Activated naive CD4-positive, alpha-beta T cell treated with anti-CD3 and anti-CD28 coated beads, Interleukin-2, amount 10 ng/mL, durations not matched to agents 7 days and 5 days (primary cell): ENCODE measurements at regions not wholly inside any gene's neighbourhood (a gene's known extent, or its start where the extent isn't known, plus 50 kb on each side); places are given as distances from the start of the nearest gene placed in this dataset.
A peak's percentile ranks its signal among the peaks of the same experiment; 100 is the strongest.
"Not testable (repeated sequence)": the region's sequence is repeated elsewhere in the genome, so short reads cannot be mapped to it uniquely, and the experiment has no call there.

Experiments
- CTCF ChIA-PET: fragments of 350-600 bp; sonication (Branson Sonifier 250); formaldehyde crosslinking; loops from one replicate; lab custom pipeline; 2021; ENCODE audit warnings: antibody characterized with exemption; lab: Charles Lee
- DNase-seq: peaks from one replicate; pipeline ENCODE4 v3.0.0-alpha.2; 2020
- H3K27ac Mint-ChIP-seq: one replicate; pipeline ENCODE4 v1.8.0; 2021; ENCODE audit warnings: mild to moderate bottlenecking, moderate library complexity, mixed read lengths
- H3K27me3 Mint-ChIP-seq: one replicate; pipeline ENCODE4 v1.8.0; 2021; ENCODE audit warnings: mild to moderate bottlenecking, mixed read lengths
- H3K36me3 Mint-ChIP-seq: one replicate; pipeline ENCODE4 v1.8.0; 2021; ENCODE audit warnings: mixed read lengths
- H3K4me1 Mint-ChIP-seq: one replicate; pipeline ENCODE4 v1.8.0; 2021; ENCODE audit warnings: mixed read lengths
- H3K4me3 Mint-ChIP-seq: one replicate; pipeline ENCODE4 v1.8.0; 2021; ENCODE audit warnings: mild to moderate bottlenecking, moderate library complexity, mixed read lengths
- H3K9me3 Mint-ChIP-seq: one replicate; pipeline ENCODE4 v1.8.0; 2021; ENCODE audit warnings: mixed read lengths

DNA sequence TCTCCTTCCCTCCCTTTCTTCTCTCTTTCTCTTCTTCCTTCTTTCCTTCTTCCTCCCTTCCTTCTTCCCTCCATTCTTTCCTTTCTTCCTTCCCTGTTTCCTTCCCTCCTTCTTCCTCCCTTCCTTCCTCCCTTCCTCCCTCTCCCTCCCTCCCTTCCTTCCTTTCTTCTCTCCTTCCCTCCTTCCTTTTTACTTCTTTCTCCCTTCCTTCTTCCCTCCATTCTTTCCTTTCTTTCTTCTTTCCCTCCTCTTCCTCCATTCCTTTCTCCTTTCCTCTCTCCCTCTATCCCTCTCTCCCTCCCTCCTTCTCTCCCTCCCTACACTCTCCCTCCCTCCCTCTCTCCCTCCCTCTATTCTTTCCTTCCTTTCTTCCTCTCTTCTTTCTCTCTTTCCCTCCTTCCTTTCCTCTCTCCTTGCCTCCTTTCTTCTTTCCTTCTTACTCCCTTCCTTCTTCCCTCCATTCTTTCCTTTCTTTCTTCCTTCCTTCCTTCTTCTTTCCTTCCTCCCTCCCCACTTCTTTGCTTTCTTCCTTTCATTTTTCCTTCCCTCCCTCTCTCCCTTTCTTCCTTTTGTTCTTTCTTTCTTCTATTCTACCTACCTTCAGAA lies 200.4 kb upstream of the SSTR4 start:
- H3K27ac Mint-ChIP-seq, result no peak overlapping the region

GRCh38 chr20:22836211-22836610 lies 198.9 kb upstream of the SSTR4 start:
- H3K4me1 Mint-ChIP-seq, result no peaks in the 10 kb centered on the region
- no peak for DNase-seq
- H3K36me3 Mint-ChIP-seq, result no peaks in the 10 kb centered on the region
- CTCF ChIA-PET, result no interaction called here
- H3K4me3 Mint-ChIP-seq, result no peak overlapping the region
- H3K27me3 Mint-ChIP-seq, result no peaks in the 10 kb centered on the region
- H3K27ac Mint-ChIP-seq, result no peak overlapping the region
- H3K9me3 Mint-ChIP-seq, result no peaks in the 10 kb centered on the region

More for the DNA sequence above, 200.4 kb upstream of the SSTR4 start:
- DNase-seq, result no peak
- H3K27me3 Mint-ChIP-seq, result no peaks in the 10 kb centered on the region
- CTCF ChIA-PET, result no interaction called here
- H3K36me3 Mint-ChIP-seq, result no peaks in the 10 kb centered on the region
- no peaks in the 10 kb centered on the region for H3K9me3 Mint-ChIP-seq
- no peak overlapping the region for H3K4me3 Mint-ChIP-seq
- H3K4me1 Mint-ChIP-seq, result no peaks in the 10 kb centered on the region

GRCh38 chr20:22836877-22837276 lies 198.2 kb upstream of the SSTR4 start:
- DNase-seq, result no peak
- Mint-ChIP-seq H3K36me3 (no peaks in the 10 kb centered on the region), H3K4me1 (no peaks in the 10 kb centered on the region)

GRCh38 chr20:22838001-22838400 lies 197.1 kb upstream of the SSTR4 start:
- no peak for DNase-seq
- H3K4me1 Mint-ChIP-seq, result no peaks in the 10 kb centered on the region
- H3K4me3 Mint-ChIP-seq, result no peak overlapping the region
- no peaks in the 10 kb centered on the region for H3K9me3 Mint-ChIP-seq
- H3K36me3 Mint-ChIP-seq, result no peaks in the 10 kb centered on the region
- no peak overlapping the region for H3K27ac Mint-ChIP-seq
- no peaks in the 10 kb centered on the region for H3K27me3 Mint-ChIP-seq
- CTCF ChIA-PET, result no interaction called here

More at GRCh38 chr20:22836877-22837276, 198.2 kb upstream of the SSTR4 start:
- no peak overlapping the region for H3K4me3 Mint-ChIP-seq
- H3K27ac Mint-ChIP-seq, result no peak overlapping the region
- no peaks in the 10 kb centered on the region for H3K9me3 Mint-ChIP-seq
- CTCF ChIA-PET, result no interaction called here
- no peaks in the 10 kb centered on the region for H3K27me3 Mint-ChIP-seq

DNA sequence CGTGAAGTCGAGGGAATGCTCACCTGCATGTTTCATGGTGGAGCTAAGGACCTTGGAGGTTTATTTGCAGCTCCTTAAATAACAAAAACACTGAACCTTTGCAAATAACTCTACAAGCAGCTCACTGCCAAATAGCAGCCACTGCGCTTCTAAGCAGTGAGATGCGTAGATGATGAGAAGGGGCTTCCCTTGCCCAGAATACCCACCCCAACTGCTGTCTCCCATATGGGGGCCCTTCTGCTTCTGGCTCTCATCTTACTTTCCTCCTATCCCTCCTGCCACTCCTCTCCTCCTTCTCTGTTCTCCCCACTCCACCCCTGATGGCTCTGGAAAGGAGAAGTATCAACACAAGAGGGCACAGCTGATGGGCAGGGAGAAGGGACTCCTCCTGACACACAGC lies 193.3 kb upstream of the SSTR4 start:
- Mint-ChIP-seq H3K27me3 (no peaks in the 10 kb centered on the region), H3K4me1 (no peaks in the 10 kb centered on the region), H3K36me3 (no peaks in the 10 kb centered on the region), H3K9me3 (no peaks in the 10 kb centered on the region), H3K4me3 (no peak overlapping the region), H3K27ac (no peak overlapping the region)
- CTCF ChIA-PET, result no interaction called here
- no peak for DNase-seq

DNA sequence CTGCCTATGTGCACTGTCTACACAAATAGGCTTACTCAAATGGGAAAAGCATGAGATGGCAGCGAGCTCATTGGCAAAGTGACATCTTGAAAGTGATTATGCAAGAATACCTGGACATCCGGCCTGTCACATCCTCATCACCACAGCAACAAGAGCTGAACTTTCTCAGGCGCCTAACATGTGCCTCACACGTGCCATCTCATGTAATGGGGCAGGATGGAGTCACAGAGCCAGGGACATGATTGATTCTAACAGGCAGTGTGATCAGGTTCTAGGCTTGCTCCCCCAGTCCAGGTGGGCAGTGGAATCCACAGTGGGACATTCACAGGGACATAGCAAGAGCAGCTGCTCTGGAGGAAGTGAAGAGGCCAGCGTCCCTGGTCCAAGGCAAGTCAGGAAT lies 192.3 kb upstream of the SSTR4 start:
- Mint-ChIP-seq H3K27me3 (no peaks in the 10 kb centered on the region), H3K27ac (no peak overlapping the region), H3K4me3 (no peak overlapping the region), H3K9me3 (no peaks in the 10 kb centered on the region), H3K4me1 (no peaks in the 10 kb centered on the region), H3K36me3 (no peaks in the 10 kb centered on the region)
- CTCF ChIA-PET, result no interaction called here
- no peak for DNase-seq

DNA sequence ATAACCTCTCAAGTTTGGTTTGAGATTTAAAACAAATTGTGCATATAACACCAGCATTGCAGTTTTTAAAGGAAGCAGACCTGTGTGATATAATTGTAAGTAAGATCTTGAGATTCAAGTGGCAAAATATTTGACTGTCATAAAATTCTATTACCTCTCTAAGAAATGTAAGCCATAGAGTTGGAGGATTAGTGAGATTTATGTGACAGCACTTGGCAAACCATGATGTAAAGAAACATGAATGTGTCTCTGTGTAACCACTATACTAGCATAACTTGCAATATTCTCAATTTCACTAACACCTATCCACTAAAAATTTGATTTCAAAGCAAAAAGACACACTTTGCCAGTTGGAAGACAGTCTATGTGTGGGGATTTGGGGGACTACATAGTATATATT lies 190.2 kb upstream of the SSTR4 start:
- no peak overlapping the region for H3K27ac Mint-ChIP-seq
- no peaks in the 10 kb centered on the region for H3K36me3 Mint-ChIP-seq
- no peaks in the 10 kb centered on the region for H3K4me1 Mint-ChIP-seq
- H3K27me3 Mint-ChIP-seq, result no peaks in the 10 kb centered on the region
- no peak for DNase-seq
- CTCF ChIA-PET, result no interaction called here
- H3K4me3 Mint-ChIP-seq, result no peak overlapping the region
- H3K9me3 Mint-ChIP-seq, result no peaks in the 10 kb centered on the region

DNA sequence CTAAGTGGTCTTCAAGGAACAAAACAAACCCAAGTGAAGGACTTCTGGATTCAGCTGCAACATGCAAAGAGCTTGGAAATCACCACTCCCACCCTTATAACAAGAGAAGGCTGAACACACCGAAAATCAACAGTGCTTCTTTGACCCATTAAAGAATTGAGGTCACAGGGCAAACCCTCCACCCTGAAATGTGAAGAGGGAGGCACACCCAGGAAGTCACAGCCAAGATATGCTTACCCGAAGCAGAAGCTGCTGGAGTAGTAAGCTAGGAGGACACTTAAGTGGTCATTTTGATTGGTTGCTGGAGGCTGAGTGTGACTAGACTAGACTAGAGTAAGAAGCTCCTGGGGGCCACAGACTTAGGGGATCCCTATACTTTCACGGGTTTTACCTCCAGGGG lies 188.2 kb upstream of the SSTR4 start:
- H3K27me3 Mint-ChIP-seq, result no peaks in the 10 kb centered on the region
- H3K4me3 Mint-ChIP-seq, result no peak overlapping the region

GRCh38 chr20:22848364-22848763 lies 186.7 kb upstream of the SSTR4 start:
- H3K4me3 Mint-ChIP-seq, result no peak overlapping the region
- no peaks in the 10 kb centered on the region for H3K36me3 Mint-ChIP-seq
- DNase-seq, result no peak
- no peaks in the 10 kb centered on the region for H3K4me1 Mint-ChIP-seq
- no peaks in the 10 kb centered on the region for H3K9me3 Mint-ChIP-seq
- H3K27me3 Mint-ChIP-seq, result no peaks in the 10 kb centered on the region
- CTCF ChIA-PET, result no interaction called here
- H3K27ac Mint-ChIP-seq, result no peak overlapping the region

More for the DNA sequence above, 188.2 kb upstream of the SSTR4 start:
- CTCF ChIA-PET, result no interaction called here
- no peaks in the 10 kb centered on the region for H3K36me3 Mint-ChIP-seq
- DNase-seq, result no peak
- H3K4me1 Mint-ChIP-seq, result no peaks in the 10 kb centered on the region
- H3K27ac Mint-ChIP-seq, result no peak overlapping the region
- H3K9me3 Mint-ChIP-seq, result no peaks in the 10 kb centered on the region

DNA sequence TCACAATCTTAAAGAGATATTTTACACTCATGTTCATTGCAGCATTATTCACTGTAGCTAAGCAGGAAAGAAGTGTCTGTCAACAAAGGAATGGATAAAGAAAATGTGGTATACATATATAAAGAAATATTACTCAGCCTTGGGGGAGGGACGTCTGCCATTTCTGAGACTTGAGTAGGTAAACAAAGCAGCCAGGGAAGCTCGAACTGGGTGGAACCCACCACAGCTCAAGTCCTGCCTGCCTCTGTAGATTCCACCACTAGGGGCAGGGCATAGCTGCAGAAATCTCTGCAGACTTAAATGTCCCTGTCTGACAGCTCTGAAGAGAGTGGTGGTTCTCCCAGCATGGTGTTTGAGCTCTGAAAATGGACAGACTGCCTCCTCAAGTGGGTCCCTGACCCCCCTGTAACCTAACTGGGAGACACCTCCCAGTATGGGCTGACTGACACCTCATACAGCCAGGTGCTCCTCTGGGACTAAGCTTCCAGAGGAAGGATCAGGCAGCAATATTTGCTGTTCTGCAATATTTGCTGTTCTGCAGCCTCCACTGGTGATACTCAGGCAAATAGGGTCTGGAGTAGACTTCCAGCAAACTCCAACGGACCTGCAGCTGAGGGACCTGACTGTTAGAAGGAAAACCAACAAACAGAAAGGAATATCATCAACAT lies 183.3 kb upstream of the SSTR4 start:
- peak; percentile 21 for DNase-seq
- H3K27me3 Mint-ChIP-seq, H3K27ac Mint-ChIP-seq, H3K36me3 Mint-ChIP-seq, H3K4me3 Mint-ChIP-seq, CTCF ChIA-PET, H3K9me3 Mint-ChIP-seq, H3K4me1 Mint-ChIP-seq: not testable (repeated sequence)

DNA sequence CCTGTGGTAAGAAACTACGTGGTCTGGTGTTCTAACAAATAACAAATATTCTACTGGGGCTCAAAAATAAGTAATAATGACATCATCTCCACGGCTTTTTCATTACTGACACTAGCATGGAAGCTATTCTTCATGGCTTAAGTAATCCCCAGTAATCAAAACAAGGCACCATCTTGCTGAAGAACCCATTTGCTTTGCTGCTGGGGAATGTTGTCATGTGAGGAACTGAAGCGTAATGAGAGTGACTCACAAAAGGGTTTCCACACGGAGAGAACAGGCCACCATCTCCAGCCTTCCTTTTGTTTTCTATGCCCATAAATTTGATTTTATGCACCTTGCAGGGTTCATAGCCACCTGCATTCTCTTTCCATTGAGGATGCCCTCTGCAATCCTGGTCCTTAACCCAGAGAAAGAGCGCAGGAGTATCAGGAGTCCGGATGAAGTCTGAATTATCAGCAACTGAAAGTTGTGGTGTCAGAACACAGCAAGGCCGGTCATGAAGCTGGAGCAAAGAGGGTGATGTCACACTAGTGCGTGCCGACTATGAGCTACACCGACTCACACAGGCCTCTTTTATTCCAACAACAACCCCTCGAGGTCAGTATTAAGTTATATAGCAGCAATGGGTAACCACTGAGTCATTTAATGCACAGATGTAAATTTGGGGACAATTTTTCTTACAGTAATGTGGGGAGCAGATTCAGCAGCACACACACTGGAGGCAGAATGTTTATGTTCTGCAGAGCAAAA lies 173.7 kb upstream of the SSTR4 start:
- CTCF ChIA-PET, result no interaction called here
- Mint-ChIP-seq H3K4me1 (no peaks in the 10 kb centered on the region), H3K27ac (no peak overlapping the region), H3K27me3 (no peaks in the 10 kb centered on the region), H3K4me3 (no peak overlapping the region), H3K9me3 (no peaks in the 10 kb centered on the region), H3K36me3 (no peaks in the 10 kb centered on the region)
- DNase-seq, result no peak

GRCh38 chr20:22861990-22862389 lies 173.1 kb upstream of the SSTR4 start:
- no peak for DNase-seq
- Mint-ChIP-seq H3K4me1 (no peaks in the 10 kb centered on the region), H3K4me3 (no peak overlapping the region), H3K27me3 (no peaks in the 10 kb centered on the region), H3K36me3 (no peaks in the 10 kb centered on the region), H3K27ac (no peak overlapping the region), H3K9me3 (no peaks in the 10 kb centered on the region)
- CTCF ChIA-PET, result no interaction called here

DNA sequence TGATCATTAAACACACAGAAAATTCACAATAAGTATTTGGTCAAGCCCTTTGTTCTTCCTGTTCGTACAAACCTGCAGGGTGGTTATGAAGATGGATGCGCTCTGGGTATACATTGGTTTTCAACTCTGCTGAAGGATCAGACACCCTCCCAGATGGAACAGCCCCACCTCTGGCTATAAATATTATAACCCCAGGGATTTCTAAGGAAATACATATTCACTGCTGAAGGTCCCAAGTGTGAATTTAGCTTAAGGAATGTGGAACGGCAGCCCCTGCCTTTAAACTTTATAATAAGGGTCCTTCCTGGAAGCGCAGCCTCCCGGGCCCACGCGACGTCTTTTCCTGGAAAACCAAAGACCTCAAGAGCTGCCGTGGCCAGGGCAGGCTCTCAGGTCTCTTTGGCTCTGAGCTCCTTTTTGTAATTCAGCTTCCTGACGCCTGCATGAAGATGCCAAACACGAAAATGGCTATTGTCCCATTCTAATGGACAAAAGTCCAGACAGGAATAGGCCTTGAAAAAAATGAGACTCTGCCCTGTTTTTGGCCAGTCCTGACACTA lies 172.4 kb upstream of the SSTR4 start:
- no peak for DNase-seq

GRCh38 chr20:22863826-22864225 lies 171.3 kb upstream of the SSTR4 start:
- no peaks in the 10 kb centered on the region for H3K27me3 Mint-ChIP-seq
- no peaks in the 10 kb centered on the region for H3K36me3 Mint-ChIP-seq
- CTCF ChIA-PET, result no interaction called here
- H3K9me3 Mint-ChIP-seq, result no peaks in the 10 kb centered on the region
- no peak overlapping the region for H3K4me3 Mint-ChIP-seq
- no peak for DNase-seq
- H3K4me1 Mint-ChIP-seq, result no peaks in the 10 kb centered on the region
- no peak overlapping the region for H3K27ac Mint-ChIP-seq

More for the DNA sequence above, 172.4 kb upstream of the SSTR4 start:
- no peaks in the 10 kb centered on the region for H3K9me3 Mint-ChIP-seq
- CTCF ChIA-PET, result no interaction called here
- H3K27me3 Mint-ChIP-seq, result no peaks in the 10 kb centered on the region
- no peaks in the 10 kb centered on the region for H3K36me3 Mint-ChIP-seq
- H3K27ac Mint-ChIP-seq, result no peak overlapping the region
- H3K4me1 Mint-ChIP-seq, result no peaks in the 10 kb centered on the region
- no peak overlapping the region for H3K4me3 Mint-ChIP-seq
